AG10803 (cell line): ENCODE measurements at regions not wholly inside any gene's neighbourhood (a gene's known extent, or its start where the extent isn't known, plus 50 kb on each side); places are given as distances from the start of the nearest gene placed in this dataset.

Source experiments
- DNase-seq: peaks from one replicate; pipeline ENCODE4 v3.0.0; 2010; ENCODE audit warnings: low read depth
- H3K4me3 ChIP-seq: 2 replicates; pipeline ENCODE4 v1.5.1; 2011; ENCODE audit warnings: mild to moderate bottlenecking, low read length, control low read depth
- CTCF ChIP-seq: conservative IDR thresholded peaks from 2 replicates; pipeline ENCODE4 v1.5.1; 2011; ENCODE audit warnings: mild to moderate bottlenecking, low read length, control low read depth, inconsistent platforms

- no peak for TF ChIP-seq CTCF
- peak; percentile 28 for DNase-seq
- no peak overlapping the region for H3K4me3 ChIP-seq
Measured at GRCh38 chr5:74304536-74304935, 336.0 kb downstream of the ENC1 start.

- TF ChIP-seq CTCF = no peak
- H3K4me3 ChIP-seq = no peak overlapping the region
- peak; percentile 66 for DNase-seq
Measured at GRCh38 chr5:74303578-74303977, 336.9 kb downstream of the ENC1 start.

GRCh38 chr5:74301576-74301975 is 339.0 kb downstream of the ENC1 start:
- no peak overlapping the region for H3K4me3 ChIP-seq
- no peak for DNase-seq
- no peak for TF ChIP-seq CTCF

GRCh38 chr5:74300808-74301389 is 339.6 kb downstream of the ENC1 start:
- TF ChIP-seq CTCF = no peak
- no peak overlapping the region for H3K4me3 ChIP-seq
- DNase-seq = no peak

GRCh38 chr5:74299833-74300232 is 340.7 kb downstream of the ENC1 start:
- TF ChIP-seq CTCF = no peak
- DNase-seq = no peak
- no peak overlapping the region for H3K4me3 ChIP-seq

- TF ChIP-seq CTCF = no peak
- H3K4me3 ChIP-seq = no peak overlapping the region
- no peak for DNase-seq
Measured at GRCh38 chr5:74296685-74297408, 343.7 kb downstream of the ENC1 start.

- H3K4me3 ChIP-seq = no peak overlapping the region
- TF ChIP-seq CTCF = no peak
- no peak for DNase-seq
Measured at GRCh38 chr5:74295676-74296075, 344.9 kb downstream of the ENC1 start.
